H7 (cell line): ENCODE measurements at regions not wholly inside any gene's neighbourhood (a gene's known extent, or its start where the extent isn't known, plus 50 kb on each side); places are given as distances from the start of the nearest gene placed in this dataset.
"Not testable (repeated sequence)": the region's sequence is repeated elsewhere in the genome, so short reads cannot be mapped to it uniquely, and the experiment has no call there.

Source experiments
- DNase-seq: peaks from one replicate; pipeline ENCODE4 v3.0.0; 2012
- H3K27me3 ChIP-seq: 2 replicates; pipeline ENCODE4 v1.6.0; 2011; ENCODE audit warnings: mild to moderate bottlenecking, low read length; ENCODE audit not compliant: control insufficient read depth, insufficient read depth
- H3K36me3 ChIP-seq: replicated peaks from 2 replicates; pipeline ENCODE4 v1.5.1; 2011; ENCODE audit warnings: low read length; ENCODE audit not compliant: control insufficient read depth, insufficient read depth
- H3K4me3 ChIP-seq: 2 replicates; pipeline ENCODE4 v1.5.1; 2011; ENCODE audit warnings: low read depth, mild to moderate bottlenecking, control low read depth, low read length, moderate library complexity; ENCODE audit not compliant: insufficient read depth

- Histone ChIP-seq H3K27me3 (no peaks in the 10 kb centered on the region), H3K4me3 (no peak overlapping the region), H3K36me3 (no peaks in the 10 kb centered on the region)
- no peak for DNase-seq
Measured at GRCh38 chr5:163222982-163223381, 214.4 kb upstream of the CCNG1 start.

GRCh38 chr5:163244445-163244987, 192.9 kb upstream of the CCNG1 start:
- Histone ChIP-seq H3K36me3 (no peaks in the 10 kb centered on the region), H3K27me3 (no peaks in the 10 kb centered on the region), H3K4me3 (no peak overlapping the region)
- no peak for DNase-seq

- Histone ChIP-seq H3K27me3 (no peaks in the 10 kb centered on the region), H3K36me3 (no peaks in the 10 kb centered on the region), H3K4me3 (no peak overlapping the region)
- no peak for DNase-seq
Measured at GRCh38 chr5:163245584-163245983, 191.8 kb upstream of the CCNG1 start.

- Histone ChIP-seq H3K4me3 (no peak overlapping the region), H3K36me3 (no peaks in the 10 kb centered on the region), H3K27me3 (no peaks in the 10 kb centered on the region)
- no peak for DNase-seq
Measured at GRCh38 chr5:163248333-163248732, 189.1 kb upstream of the CCNG1 start.

GRCh38 chr5:163248871-163249270, 188.5 kb upstream of the CCNG1 start:
- no peaks in the 10 kb centered on the region for H3K36me3 ChIP-seq
- DNase-seq: no peak
- no peak overlapping the region for H3K4me3 ChIP-seq
- no peaks in the 10 kb centered on the region for H3K27me3 ChIP-seq

- no peak for DNase-seq
- Histone ChIP-seq H3K4me3 (no peak overlapping the region), H3K36me3 (no peaks in the 10 kb centered on the region), H3K27me3 (no peaks in the 10 kb centered on the region)
Measured at GRCh38 chr5:163252950-163253349, 184.4 kb upstream of the CCNG1 start.

- no peak overlapping the region for H3K4me3 ChIP-seq
- no peak for DNase-seq
- H3K27me3 ChIP-seq: no peaks in the 10 kb centered on the region
- H3K36me3 ChIP-seq: no peaks in the 10 kb centered on the region
Measured at GRCh38 chr5:163259495-163259894, 177.9 kb upstream of the CCNG1 start.

GRCh38 chr5:163260471-163260870, 176.9 kb upstream of the CCNG1 start:
- H3K27me3 ChIP-seq: no peaks in the 10 kb centered on the region
- no peak for DNase-seq
- H3K36me3 ChIP-seq: no peaks in the 10 kb centered on the region
- H3K4me3 ChIP-seq: no peak overlapping the region

- no peak for DNase-seq
Measured at GRCh38 chr5:163260961-163261360, 176.4 kb upstream of the CCNG1 start.

GRCh38 chr5:163261647-163262269, 175.6 kb upstream of the CCNG1 start:
- no peaks in the 10 kb centered on the region for H3K27me3 ChIP-seq
- H3K36me3 ChIP-seq: no peaks in the 10 kb centered on the region
- DNase-seq: no peak
- no peak overlapping the region for H3K4me3 ChIP-seq

More at GRCh38 chr5:163260961-163261360, 176.4 kb upstream of the CCNG1 start:
- H3K4me3 ChIP-seq: no peak overlapping the region
- no peaks in the 10 kb centered on the region for H3K36me3 ChIP-seq
- no peaks in the 10 kb centered on the region for H3K27me3 ChIP-seq

GRCh38 chr5:163266249-163266648, 171.1 kb upstream of the CCNG1 start:
- H3K4me3 ChIP-seq, DNase-seq, H3K36me3 ChIP-seq, H3K27me3 ChIP-seq: not testable (repeated sequence)

- Histone ChIP-seq H3K27me3 (no peaks in the 10 kb centered on the region), H3K36me3 (no peaks in the 10 kb centered on the region), H3K4me3 (no peak overlapping the region)
- DNase-seq: no peak
Measured at GRCh38 chr5:163269624-163270023, 167.8 kb upstream of the CCNG1 start.

- no peak overlapping the region for H3K4me3 ChIP-seq
- no peaks in the 10 kb centered on the region for H3K27me3 ChIP-seq
- no peak for DNase-seq
- no peaks in the 10 kb centered on the region for H3K36me3 ChIP-seq
Measured at GRCh38 chr5:163276466-163276865, 160.9 kb upstream of the CCNG1 start.

- H3K27me3 ChIP-seq, H3K36me3 ChIP-seq, DNase-seq, H3K4me3 ChIP-seq: not testable (repeated sequence)
Measured at GRCh38 chr5:163280897-163281296, 156.5 kb upstream of the CCNG1 start.

GRCh38 chr5:163281512-163281911, 155.9 kb upstream of the CCNG1 start:
- Histone ChIP-seq H3K27me3 (no peaks in the 10 kb centered on the region), H3K4me3 (no peak overlapping the region), H3K36me3 (no peaks in the 10 kb centered on the region)
- DNase-seq: no peak

- no peaks in the 10 kb centered on the region for H3K36me3 ChIP-seq
- H3K4me3 ChIP-seq: no peak overlapping the region
- DNase-seq: no peak
- no peaks in the 10 kb centered on the region for H3K27me3 ChIP-seq
Measured at GRCh38 chr5:163293836-163294235, 143.6 kb upstream of the CCNG1 start.
